GM19468 (cell line): ENCODE measurements at regions not wholly inside any gene's neighbourhood (a gene's known extent, or its start where the extent isn't known, plus 50 kb on each side); places are given as distances from the start of the nearest gene placed in this dataset.

ENCODE experiments used
- ATAC-seq: cut with Tn5 transposase; IDR thresholded peaks from one replicate; pipeline ENCODE4 v1.9.1; 2021; ENCODE audit warnings: mild to moderate bottlenecking, moderate library complexity, moderate number of reproducible peaks; ENCODE audit not compliant: unreplicated experiment; ENCODE audit errors: extremely low read depth

DNA sequence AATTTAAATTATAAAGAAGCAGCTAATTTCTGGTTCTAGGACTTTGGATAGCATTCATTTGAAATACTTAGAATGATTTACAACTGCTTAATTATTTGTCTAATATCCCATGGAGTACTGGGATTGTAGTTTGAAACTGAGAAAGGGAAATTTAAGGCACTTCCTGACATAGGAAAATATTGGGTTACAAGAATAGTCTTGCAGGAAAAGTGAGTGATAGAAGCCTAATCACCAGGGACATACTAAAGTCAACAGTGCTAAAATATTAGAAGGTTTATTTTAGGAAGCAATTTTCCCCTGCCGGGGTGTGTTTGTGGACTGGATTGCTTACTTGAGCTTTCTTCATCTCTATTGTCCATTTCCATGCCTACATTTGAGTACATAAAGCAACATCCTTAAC lies 661.6 kb downstream of the ADGRL2 start:
- ATAC-seq, result no peak

GRCh38 chr1:82455342-82455741 lies 654.6 kb downstream of the ADGRL2 start:
- no peak for ATAC-seq

- ATAC-seq, result no peak
These were observed 653.7 kb downstream of the ADGRL2 start for GRCh38 chr1:82454431-82454830.

DNA sequence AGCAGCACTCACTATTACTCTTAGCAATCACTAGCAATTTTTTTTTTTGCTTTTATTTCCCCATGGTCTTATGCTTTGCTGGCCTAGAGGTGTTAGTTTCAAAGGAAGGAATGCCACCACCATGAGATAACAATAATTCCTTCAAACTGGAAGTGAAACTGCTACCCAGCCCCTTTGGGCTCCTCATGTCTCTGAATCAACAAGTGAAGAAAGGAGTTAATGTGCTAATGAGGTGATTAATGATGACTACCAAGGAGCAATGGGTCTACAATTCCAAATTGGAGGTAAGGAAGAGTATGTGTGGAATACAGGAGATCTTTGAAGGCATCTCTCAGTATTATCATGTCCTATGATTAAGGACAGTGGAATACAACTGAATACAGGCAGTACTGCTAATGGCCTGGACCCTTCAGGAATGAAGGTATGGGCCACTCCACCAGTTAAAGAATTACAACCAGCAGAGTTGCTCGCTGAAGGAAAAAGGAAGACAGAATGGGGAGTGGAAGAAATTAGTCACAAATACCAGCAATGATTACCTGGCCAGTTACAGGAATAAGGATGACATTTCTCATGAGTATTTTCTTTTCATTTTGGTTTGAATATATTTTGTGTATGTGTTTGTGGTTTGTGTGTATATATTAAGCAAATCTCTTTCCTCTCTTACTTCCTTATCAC lies 652.9 kb downstream of the ADGRL2 start:
- ATAC-seq, result no peak

DNA sequence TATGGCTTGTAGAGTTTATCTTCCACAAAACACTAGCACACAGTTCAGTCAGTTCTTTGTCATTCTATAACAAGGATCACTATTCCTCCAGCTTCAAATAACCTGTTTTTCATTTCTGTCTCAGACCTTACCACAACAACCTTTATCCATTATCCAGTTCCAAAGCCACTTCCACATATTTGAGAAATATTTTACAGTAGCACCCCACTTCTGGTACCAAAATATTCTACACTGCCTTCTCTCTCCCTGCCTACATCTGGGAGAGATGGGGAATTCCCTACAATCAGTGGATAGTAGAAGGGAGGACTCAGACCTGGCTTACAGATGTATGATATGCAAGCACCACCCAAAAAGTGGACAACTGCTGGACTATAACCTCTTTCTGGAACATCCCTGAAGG lies 651.4 kb downstream of the ADGRL2 start:
- ATAC-seq, result no peak

- no peak for ATAC-seq
These were observed 650.5 kb downstream of the ADGRL2 start for GRCh38 chr1:82451191-82451590.

DNA sequence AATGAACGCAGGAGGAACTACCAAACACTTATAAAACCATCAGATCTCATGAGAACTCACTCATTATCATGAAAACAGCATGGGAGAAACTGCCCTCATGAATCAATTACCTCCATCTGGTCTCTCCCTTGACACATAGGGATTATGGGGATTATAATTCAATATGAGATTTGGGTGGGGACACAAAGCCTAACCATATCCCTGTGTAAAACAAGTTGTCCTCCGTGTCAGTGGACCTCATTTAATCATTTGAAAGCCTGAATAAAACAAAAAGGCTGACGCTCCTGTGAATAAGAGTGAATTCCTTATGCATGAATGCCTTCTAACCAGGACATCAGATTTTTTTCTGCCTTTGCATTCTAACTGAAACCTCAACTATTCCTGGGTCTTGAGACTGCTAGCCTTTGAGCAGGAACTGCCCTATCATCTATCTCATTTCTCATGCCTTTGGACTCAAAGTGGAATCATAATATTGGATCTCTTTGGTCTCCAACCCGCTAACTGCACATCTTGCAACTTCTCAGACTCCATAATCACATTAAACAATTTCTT lies 648.8 kb downstream of the ADGRL2 start:
- no peak for ATAC-seq

GRCh38 chr1:82446955-82447354 lies 646.2 kb downstream of the ADGRL2 start:
- ATAC-seq, result no peak

- no peak for ATAC-seq
These were observed 645.5 kb downstream of the ADGRL2 start for GRCh38 chr1:82446236-82446635.

DNA sequence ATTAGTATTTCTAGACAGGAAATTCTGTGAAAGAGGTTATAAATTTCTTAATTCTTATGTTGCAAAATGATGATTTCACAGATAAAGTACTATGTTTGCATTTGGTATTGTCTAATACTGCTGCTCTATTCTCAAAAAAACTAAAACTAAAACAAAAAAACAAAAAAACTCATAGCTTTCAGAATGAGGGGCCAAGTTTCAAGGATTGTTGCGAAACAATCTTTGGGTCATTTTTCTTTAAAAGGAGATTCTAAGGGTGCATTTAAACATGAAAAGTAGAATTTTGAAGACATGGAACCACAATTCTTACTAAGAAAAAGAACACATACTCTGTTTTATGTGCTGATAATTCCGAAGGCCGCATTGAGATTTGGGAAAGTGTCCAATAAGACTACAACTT lies 645.1 kb downstream of the ADGRL2 start:
- no peak for ATAC-seq

DNA sequence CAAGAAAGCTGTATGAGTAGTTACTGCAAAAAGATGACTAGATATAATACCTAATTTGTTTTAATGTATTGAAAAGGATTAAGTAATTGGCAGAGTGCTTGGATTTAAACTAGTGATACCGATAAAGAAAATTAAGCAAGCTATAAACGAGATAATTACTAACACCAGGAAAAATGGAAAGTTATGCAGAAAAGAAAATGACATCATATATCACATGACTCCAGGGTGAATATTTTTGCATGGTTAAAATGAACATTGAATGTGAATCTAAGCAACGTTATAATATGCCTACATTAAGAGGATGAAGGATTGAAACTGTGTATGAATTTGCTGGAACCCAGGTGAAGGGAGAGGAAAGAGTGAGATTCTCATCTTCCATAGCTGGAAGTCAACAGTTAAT lies 644.4 kb downstream of the ADGRL2 start:
- no peak for ATAC-seq

GRCh38 chr1:82441402-82441801 lies 640.7 kb downstream of the ADGRL2 start:
- no peak for ATAC-seq

DNA sequence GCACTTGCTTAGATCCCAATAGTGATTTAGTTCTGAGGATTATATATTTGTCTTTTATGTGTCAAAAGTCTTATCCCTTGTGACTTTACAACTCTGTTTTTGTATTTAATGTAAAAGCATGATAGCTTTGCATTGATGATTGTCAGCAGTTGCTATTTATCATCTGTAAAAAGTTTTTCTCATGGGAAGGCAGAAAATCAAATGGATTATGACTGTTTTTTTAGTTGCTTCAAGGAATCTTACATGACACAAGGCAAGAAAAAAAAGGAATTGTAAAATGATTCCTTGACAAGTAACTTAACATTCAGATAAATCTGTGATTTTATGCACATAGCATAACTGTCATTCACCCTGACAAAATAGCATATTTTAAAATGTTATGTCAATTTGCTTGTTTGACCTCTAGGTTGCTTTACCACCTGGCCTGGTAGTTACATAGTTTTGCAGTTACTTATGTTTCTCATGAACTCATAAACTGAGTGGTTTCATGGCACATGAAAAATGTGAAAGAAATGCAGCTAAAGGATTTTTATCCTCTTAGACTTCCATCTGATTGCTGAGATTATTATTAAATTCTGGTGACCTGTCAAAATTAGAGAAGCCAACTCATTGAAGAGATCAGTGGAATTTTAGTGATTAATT lies 622.6 kb downstream of the ADGRL2 start:
- ATAC-seq, result no peak

DNA sequence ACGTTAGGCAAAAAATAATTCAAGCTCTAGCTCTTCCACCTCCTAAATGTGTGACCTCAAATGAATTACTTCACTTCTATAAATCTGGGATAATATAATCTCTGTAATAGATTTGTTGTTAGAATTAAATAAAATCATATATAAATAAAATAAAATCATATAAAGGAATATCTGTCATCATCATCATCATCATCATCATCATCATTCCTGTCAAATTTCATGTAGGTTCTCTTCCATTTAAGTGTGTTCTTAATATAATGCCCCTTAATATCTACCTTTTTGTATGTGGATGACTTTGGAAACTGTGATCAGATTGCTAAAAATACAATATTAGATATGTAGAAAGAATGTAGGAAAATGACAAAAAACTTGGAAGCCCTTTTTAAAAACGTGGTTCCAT lies 621.0 kb downstream of the ADGRL2 start:
- no peak for ATAC-seq

- ATAC-seq, result no peak
These were observed 619.9 kb downstream of the ADGRL2 start for GRCh38 chr1:82420584-82420983.

- no peak for ATAC-seq
These were observed 610.9 kb downstream of the ADGRL2 start for GRCh38 chr1:82411605-82412004.

- ATAC-seq, result no peak
These were observed 604.6 kb downstream of the ADGRL2 start for GRCh38 chr1:82405333-82405732.

DNA sequence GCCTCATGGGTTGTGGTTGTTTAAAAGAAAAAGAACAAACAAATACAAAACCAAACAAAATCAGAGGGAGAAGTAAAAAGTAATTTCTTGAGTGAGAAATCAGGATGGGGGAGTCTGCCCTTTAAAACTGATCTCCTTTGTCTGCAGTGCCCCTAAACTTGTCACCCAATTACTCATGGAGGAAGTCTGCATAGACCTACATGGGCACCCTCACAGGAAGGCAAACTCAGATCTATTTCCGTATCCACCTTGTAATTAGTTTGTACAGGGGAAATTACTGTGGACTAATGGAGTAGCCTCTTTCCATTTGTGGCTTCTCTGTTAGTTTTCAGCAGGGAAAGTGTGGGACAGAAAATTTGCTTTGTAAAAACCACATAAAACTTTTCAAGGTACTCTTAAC lies 600.4 kb downstream of the ADGRL2 start:
- no peak for ATAC-seq

GRCh38 chr1:82400521-82400920 lies 599.8 kb downstream of the ADGRL2 start:
- ATAC-seq, result no peak

GRCh38 chr1:82399093-82399492 lies 598.4 kb downstream of the ADGRL2 start:
- no peak for ATAC-seq

DNA sequence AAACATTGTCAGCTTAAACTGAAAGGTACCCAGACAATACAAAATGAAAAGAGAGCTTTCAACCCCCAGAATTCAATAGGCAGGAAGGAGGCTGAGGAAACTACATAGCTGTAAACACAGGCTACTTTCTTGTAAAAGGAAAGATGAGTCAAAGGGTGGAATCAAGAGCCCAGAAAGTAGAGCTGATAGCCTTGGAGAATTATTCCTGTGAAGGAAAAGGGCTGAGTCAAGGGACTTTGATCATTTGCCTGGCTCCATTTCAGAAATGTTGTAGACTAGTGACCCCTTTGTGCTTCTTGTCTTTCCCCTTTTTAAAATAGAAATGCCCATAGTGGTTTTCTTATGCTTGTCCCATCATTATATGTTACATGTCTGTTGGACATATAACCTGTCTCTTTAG lies 597.6 kb downstream of the ADGRL2 start:
- no peak for ATAC-seq

DNA sequence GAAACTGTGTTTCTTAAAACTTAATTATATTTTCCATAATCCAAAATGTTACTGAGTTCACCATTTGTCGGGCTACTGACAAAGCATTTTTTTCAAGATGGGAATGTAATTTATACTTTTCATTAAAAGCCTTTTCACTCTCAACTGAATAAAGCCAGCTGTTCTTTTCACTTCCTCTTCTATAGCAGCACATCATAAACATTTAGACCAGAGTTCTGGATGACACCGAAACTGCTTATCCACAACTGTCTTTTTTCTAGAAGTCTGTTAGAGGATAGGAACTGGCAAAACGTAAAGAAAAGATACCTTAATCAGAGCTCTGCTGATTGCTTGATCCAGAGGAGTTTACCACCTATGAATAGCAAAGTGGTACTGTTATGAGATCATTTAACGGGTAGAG lies 594.7 kb downstream of the ADGRL2 start:
- ATAC-seq, result no peak
